Adipocyte (in vitro differentiated cells): ENCODE measurements at regions not wholly inside any gene's neighbourhood (a gene's known extent, or its start where the extent isn't known, plus 50 kb on each side); places are given as distances from the start of the nearest gene placed in this dataset.
"Not testable (repeated sequence)": the region's sequence is repeated elsewhere in the genome, so short reads cannot be mapped to it uniquely, and the experiment has no call there.

Source experiments
- DNase-seq: peaks from one replicate; pipeline ENCODE4 v3.0.0-alpha.2; 2015; ENCODE audit warnings: low read depth
- H3K27me3 ChIP-seq: replicated peaks from 2 replicates; pipeline ENCODE4 v1.7.0; 2013; ENCODE audit warnings: mild to moderate bottlenecking, low read length, moderate library complexity; ENCODE audit not compliant: control insufficient read depth, insufficient read depth
- H3K36me3 ChIP-seq: 2 replicates; pipeline ENCODE4 v1.7.0; 2013; ENCODE audit warnings: low read length, mild to moderate bottlenecking, moderate library complexity; ENCODE audit not compliant: control insufficient read depth, insufficient read depth, severe bottlenecking
- H3K4me1 ChIP-seq: 2 replicates; pipeline ENCODE4 v1.7.0; 2013; ENCODE audit warnings: mild to moderate bottlenecking, low read length, moderate library complexity; ENCODE audit not compliant: control insufficient read depth, insufficient read depth
- H3K4me3 ChIP-seq: 2 replicates; pipeline ENCODE4 v1.7.0; 2013; ENCODE audit warnings: mild to moderate bottlenecking, low read length, moderate library complexity
- H3K9ac ChIP-seq: 2 replicates; pipeline ENCODE4 v1.7.0; 2013; ENCODE audit warnings: mild to moderate bottlenecking, low read length, moderate library complexity
- H3K9me3 ChIP-seq: 2 replicates; pipeline ENCODE4 v1.7.0; 2013; ENCODE audit warnings: mild to moderate bottlenecking, low read length, moderate library complexity; ENCODE audit not compliant: control insufficient read depth

- no peak for DNase-seq
- Histone ChIP-seq H3K9ac (no peak overlapping the region), H3K36me3 (no peaks in the 10 kb centered on the region), H3K9me3 (no peaks in the 10 kb centered on the region), H3K4me3 (no peak overlapping the region), H3K27me3 (peaks cover 4% of the 10 kb centered on the region), H3K4me1 (no peaks in the 10 kb centered on the region)
Measured at GRCh38 chr2:58401936-58402335, 160.8 kb upstream of the FANCL start.

- no peak overlapping the region for H3K4me3 ChIP-seq
- H3K36me3 ChIP-seq: no peaks in the 10 kb centered on the region
- no peaks in the 10 kb centered on the region for H3K27me3 ChIP-seq
- H3K9ac ChIP-seq: no peak overlapping the region
- no peaks in the 10 kb centered on the region for H3K4me1 ChIP-seq
- H3K9me3 ChIP-seq: no peaks in the 10 kb centered on the region
- no peak for DNase-seq
Measured at GRCh38 chr2:58398406-58398805, 157.3 kb upstream of the FANCL start.

GRCh38 chr2:58387701-58388100 lies 146.6 kb upstream of the FANCL start:
- Histone ChIP-seq H3K9me3 (no peaks in the 10 kb centered on the region), H3K36me3 (no peaks in the 10 kb centered on the region), H3K4me1 (no peaks in the 10 kb centered on the region), H3K4me3 (no peak overlapping the region), H3K27me3 (no peaks in the 10 kb centered on the region), H3K9ac (no peak overlapping the region)
- DNase-seq: no peak

GRCh38 chr2:58386904-58387303 lies 145.8 kb upstream of the FANCL start:
- H3K4me1 ChIP-seq, H3K4me3 ChIP-seq, H3K36me3 ChIP-seq, H3K27me3 ChIP-seq, H3K9ac ChIP-seq, H3K9me3 ChIP-seq, DNase-seq: not testable (repeated sequence)

GRCh38 chr2:58378152-58378551 lies 137.0 kb upstream of the FANCL start:
- Histone ChIP-seq H3K4me3 (no peak overlapping the region), H3K36me3 (no peaks in the 10 kb centered on the region), H3K9me3 (no peaks in the 10 kb centered on the region), H3K27me3 (no peaks in the 10 kb centered on the region), H3K4me1 (no peaks in the 10 kb centered on the region), H3K9ac (no peak overlapping the region)
- DNase-seq: no peak

DNA sequence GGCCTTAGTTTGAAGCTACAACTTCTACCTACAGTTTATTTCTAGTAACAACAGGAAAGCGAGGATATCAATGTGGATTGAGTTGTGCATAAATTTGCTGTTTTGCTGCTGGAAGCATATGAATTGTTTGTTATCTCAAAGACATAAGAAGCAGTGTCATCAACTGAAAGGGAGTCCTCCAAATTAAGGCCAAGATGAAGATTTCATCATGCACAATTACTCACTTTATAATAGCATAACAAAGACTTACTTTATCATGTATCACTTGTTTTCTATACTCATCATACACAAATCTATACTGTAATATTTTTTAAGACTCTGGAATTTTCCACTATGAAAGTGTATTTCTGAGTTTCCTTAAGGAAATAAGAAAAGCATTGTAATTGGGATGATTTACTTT lies 136.1 kb upstream of the FANCL start:
- no peaks in the 10 kb centered on the region for H3K27me3 ChIP-seq
- no peaks in the 10 kb centered on the region for H3K36me3 ChIP-seq
- DNase-seq: no peak
- no peak overlapping the region for H3K9ac ChIP-seq
- no peaks in the 10 kb centered on the region for H3K4me1 ChIP-seq
- no peak overlapping the region for H3K4me3 ChIP-seq
- no peaks in the 10 kb centered on the region for H3K9me3 ChIP-seq

DNA sequence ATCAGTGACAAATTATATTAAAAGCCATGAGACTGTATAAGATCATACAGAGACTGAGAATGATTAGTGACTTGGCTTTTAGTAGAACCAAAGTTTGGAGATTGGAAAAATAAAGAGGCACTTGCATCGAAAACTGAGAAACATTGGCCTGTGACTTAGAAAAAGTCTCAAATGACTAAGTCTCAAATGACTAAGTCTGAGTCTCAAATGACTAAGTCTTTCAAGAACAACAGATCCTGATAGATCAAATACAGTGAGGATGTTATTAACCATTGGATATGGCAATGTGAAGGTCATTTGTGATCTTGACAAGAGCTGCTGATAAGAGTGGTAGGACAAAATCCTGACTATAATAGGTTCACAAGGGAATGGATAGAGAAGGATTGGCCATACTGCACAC lies 135.5 kb upstream of the FANCL start:
- H3K27me3 ChIP-seq: no peaks in the 10 kb centered on the region
- no peak overlapping the region for H3K9ac ChIP-seq
- no peaks in the 10 kb centered on the region for H3K36me3 ChIP-seq
- no peak for DNase-seq
- no peaks in the 10 kb centered on the region for H3K9me3 ChIP-seq
- H3K4me1 ChIP-seq: no peaks in the 10 kb centered on the region
- no peak overlapping the region for H3K4me3 ChIP-seq

DNA sequence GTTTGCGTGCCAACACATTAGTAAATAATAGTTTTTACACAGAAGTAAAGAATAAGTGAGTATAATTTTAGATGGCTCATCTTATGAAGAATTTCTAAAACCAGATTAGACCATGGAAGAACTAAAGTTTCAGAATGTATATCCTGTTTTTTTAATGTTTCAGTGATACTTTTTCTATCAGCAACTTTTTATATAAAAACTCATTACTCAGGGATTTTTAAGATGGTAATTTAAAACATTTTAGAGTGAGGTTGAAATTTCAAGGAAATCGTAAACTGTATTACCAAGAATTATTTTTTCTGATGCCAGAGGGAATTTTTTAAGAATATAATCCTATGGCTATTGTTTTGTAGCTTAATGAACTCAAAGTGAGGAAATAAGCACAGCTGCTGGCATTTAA lies 128.5 kb upstream of the FANCL start:
- Histone ChIP-seq H3K4me1 (no peaks in the 10 kb centered on the region), H3K4me3 (no peak overlapping the region)
- no peak for DNase-seq

DNA sequence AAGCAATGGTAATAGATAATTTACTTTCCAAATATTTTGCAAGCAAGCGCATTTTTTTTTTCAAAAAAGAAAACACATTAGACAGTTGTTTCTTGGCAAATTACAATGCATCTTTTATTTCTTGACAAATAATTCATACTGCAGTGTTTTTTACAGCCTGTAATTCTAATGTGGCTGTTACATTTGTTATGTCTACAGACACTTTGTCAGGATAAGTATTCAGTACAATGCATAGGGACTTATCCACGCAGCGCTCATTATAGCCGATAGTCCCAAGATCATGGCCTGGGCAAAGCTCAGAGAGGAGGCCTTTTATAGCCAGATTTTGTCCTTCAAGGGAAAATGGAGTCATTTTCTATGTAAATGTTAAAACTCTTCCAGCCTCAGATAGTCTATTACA lies 123.0 kb upstream of the FANCL start:
- Histone ChIP-seq H3K4me3 (no peak overlapping the region), H3K9me3 (no peaks in the 10 kb centered on the region), H3K27me3 (no peaks in the 10 kb centered on the region), H3K36me3 (no peaks in the 10 kb centered on the region), H3K9ac (no peak overlapping the region), H3K4me1 (no peaks in the 10 kb centered on the region)
- no peak for DNase-seq

More for the DNA sequence above, 128.5 kb upstream of the FANCL start:
- Histone ChIP-seq H3K9me3 (no peaks in the 10 kb centered on the region), H3K9ac (no peak overlapping the region), H3K27me3 (no peaks in the 10 kb centered on the region), H3K36me3 (no peaks in the 10 kb centered on the region)

GRCh38 chr2:58358026-58358425 lies 116.9 kb upstream of the FANCL start:
- H3K36me3 ChIP-seq: no peaks in the 10 kb centered on the region
- no peaks in the 10 kb centered on the region for H3K9me3 ChIP-seq
- no peak overlapping the region for H3K9ac ChIP-seq
- no peak overlapping the region for H3K4me3 ChIP-seq
- no peaks in the 10 kb centered on the region for H3K4me1 ChIP-seq
- no peaks in the 10 kb centered on the region for H3K27me3 ChIP-seq
- no peak for DNase-seq

DNA sequence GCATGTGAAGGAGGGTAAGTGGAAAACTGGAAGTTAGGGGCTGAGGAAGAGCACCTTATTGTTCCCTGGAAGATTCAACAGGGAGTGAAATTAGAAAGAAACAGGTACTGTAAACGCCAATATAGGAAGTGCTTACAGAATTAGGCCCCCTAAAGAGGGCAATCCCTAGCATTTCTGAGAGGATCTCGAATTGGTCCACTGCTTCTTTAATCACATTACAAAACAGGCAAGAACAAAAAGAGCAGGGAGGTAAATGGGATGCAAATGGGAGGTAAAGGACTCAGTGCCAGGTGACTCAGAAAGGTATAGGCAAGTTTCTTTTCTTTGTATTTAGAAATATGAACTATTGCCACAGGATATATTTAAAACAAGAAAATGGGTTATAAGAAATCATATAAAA lies 116.4 kb upstream of the FANCL start:
- Histone ChIP-seq H3K27me3 (no peaks in the 10 kb centered on the region), H3K9ac (no peak overlapping the region), H3K4me3 (no peak overlapping the region), H3K9me3 (no peaks in the 10 kb centered on the region), H3K36me3 (no peaks in the 10 kb centered on the region), H3K4me1 (no peaks in the 10 kb centered on the region)
- no peak for DNase-seq

DNA sequence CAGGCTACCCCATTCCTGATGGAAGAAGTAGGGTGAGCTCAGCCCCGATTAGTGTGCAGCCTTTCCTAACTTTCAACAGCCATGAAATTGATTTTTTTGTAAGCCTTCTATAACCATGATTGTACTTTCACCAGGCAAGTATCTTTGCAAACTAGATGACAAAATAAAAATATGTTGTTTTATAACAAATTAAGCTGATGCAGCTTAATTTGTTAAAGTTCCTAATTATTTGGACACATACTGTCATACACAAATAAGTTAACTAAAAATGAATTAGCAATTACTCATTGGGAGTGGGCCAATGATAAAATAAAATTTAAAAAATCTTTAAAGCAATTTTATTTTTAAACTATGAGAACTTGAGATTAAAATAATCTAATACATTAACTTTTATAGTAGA lies 113.1 kb upstream of the FANCL start:
- no peaks in the 10 kb centered on the region for H3K27me3 ChIP-seq
- H3K36me3 ChIP-seq: no peaks in the 10 kb centered on the region
- no peak overlapping the region for H3K9ac ChIP-seq
- DNase-seq: no peak
- no peaks in the 10 kb centered on the region for H3K9me3 ChIP-seq
- no peaks in the 10 kb centered on the region for H3K4me1 ChIP-seq
- no peak overlapping the region for H3K4me3 ChIP-seq
